Endothelial cell of umbilical vein (primary cell): ENCODE measurements at regions not wholly inside any gene's neighbourhood (a gene's known extent, or its start where the extent isn't known, plus 50 kb on each side); places are given as distances from the start of the nearest gene placed in this dataset.

ENCODE experiments used
- EZH2 ChIP-seq: IDR thresholded peaks from 2 replicates; pipeline ENCODE4 v1.6.1; 2012; ENCODE audit warnings: borderline replicate concordance, low read depth, mild to moderate bottlenecking, moderate library complexity, low read length, inconsistent platforms; ENCODE audit not compliant: severe bottlenecking
- FOS ChIP-seq: IDR thresholded peaks from 2 replicates; pipeline ENCODE4 v1.6.1; 2011; ENCODE audit warnings: mild to moderate bottlenecking, low read length, moderate library complexity, borderline replicate concordance; ENCODE audit not compliant: insufficient read depth
- GATA2 ChIP-seq: IDR thresholded peaks from 2 replicates; pipeline ENCODE4 v1.7.0; 2011; ENCODE audit warnings: low read depth, mild to moderate bottlenecking, moderate library complexity, mixed read lengths, low read length; ENCODE audit not compliant: insufficient read length, insufficient read depth
- JUN ChIP-seq: IDR thresholded peaks from 2 replicates; pipeline ENCODE4 v1.6.1; 2011; ENCODE audit warnings: borderline replicate concordance, low read depth; ENCODE audit not compliant: insufficient read length, insufficient read depth
- MYC ChIP-seq: IDR thresholded peaks from one replicate; pipeline ENCODE4 v1.6.1; 2011; ENCODE audit warnings: mild to moderate bottlenecking, low read depth, low read length
- POLR2A ChIP-seq: IDR thresholded peaks from 2 replicates; pipeline ENCODE4 v1.6.1; 2012; ENCODE audit warnings: low read depth, mild to moderate bottlenecking, control low read depth, low read length
- POLR2AphosphoS5 ChIP-seq: IDR thresholded peaks from 2 replicates; pipeline ENCODE4 v1.6.1; 2012; ENCODE audit warnings: low read depth, mild to moderate bottlenecking, control low read depth, low read length, moderate library complexity; ENCODE audit not compliant: insufficient read depth
- TF ChIP-seq, protein P1 (sequence below), 2 donors: IDR thresholded peaks; 1 replicate in 1 of 2; 2 replicates in 1 of 2; pipeline ENCODE4 v1.5.1; 2011; ENCODE audit warnings: low read length in 2 of 2, mild to moderate bottlenecking in 2 of 2, moderate library complexity in 2 of 2, control low read depth in 1 of 2, inconsistent platforms in 1 of 2, low read depth in 1 of 2; ENCODE audit not compliant: insufficient read depth in 1 of 2; ENCODE audit errors: extremely low read depth in 1 of 2
- TF ChIP-seq, protein P2 (sequence below): IDR thresholded peaks from 2 replicates; pipeline ENCODE4 v1.6.1; 2011; ENCODE audit not compliant: insufficient read depth, insufficient read length

DNA sequence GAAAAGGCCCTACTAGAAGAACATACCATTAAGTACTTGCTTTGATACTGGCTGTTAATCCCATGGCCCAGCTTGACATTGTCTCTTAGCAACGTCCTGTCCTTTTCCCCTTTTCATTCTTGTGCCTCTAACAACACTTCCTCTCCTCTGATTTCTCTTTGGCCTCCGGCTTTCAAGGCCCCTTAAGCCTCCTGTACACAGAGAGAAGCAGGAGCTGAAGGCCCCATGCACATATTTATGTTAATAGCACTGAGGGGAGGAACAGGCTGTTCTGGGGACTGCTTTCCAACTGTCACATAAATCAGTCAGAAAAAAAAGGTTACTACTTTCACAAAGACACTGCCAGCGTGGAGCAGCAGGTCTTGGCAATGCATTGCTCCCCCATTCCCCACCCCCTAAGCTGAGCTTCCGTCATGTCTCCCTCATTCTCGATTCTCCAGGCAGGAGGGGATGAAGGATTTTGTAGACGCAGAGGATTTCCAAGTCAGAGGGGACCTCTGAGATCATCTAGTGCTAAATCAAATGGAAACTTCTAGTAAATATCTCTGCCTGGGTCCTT is 257.4 kb upstream of the ADAMTS9 start:
- no peak for TF ChIP-seq POLR2AphosphoS5
- TF ChIP-seq, protein P1, sequence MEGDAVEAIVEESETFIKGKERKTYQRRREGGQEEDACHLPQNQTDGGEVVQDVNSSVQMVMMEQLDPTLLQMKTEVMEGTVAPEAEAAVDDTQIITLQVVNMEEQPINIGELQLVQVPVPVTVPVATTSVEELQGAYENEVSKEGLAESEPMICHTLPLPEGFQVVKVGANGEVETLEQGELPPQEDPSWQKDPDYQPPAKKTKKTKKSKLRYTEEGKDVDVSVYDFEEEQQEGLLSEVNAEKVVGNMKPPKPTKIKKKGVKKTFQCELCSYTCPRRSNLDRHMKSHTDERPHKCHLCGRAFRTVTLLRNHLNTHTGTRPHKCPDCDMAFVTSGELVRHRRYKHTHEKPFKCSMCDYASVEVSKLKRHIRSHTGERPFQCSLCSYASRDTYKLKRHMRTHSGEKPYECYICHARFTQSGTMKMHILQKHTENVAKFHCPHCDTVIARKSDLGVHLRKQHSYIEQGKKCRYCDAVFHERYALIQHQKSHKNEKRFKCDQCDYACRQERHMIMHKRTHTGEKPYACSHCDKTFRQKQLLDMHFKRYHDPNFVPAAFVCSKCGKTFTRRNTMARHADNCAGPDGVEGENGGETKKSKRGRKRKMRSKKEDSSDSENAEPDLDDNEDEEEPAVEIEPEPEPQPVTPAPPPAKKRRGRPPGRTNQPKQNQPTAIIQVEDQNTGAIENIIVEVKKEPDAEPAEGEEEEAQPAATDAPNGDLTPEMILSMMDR (IDR thresholded peaks at IDR 0.05; ENCODE audit: extremely low read depth in 1 of 2, insufficient read depth in 1 of 2, low read depth in 1 of 2, low read length in 2 of 2), result no peak
- TF ChIP-seq, protein P2, sequence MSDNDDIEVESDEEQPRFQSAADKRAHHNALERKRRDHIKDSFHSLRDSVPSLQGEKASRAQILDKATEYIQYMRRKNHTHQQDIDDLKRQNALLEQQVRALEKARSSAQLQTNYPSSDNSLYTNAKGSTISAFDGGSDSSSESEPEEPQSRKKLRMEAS, result no peak
- TF ChIP-seq POLR2A, result no peak
- no peak for TF ChIP-seq JUN
- TF ChIP-seq MYC, result no peak
- no peak for TF ChIP-seq FOS
- no peak for TF ChIP-seq EZH2
- TF ChIP-seq GATA2, result no peak
